PC-9 (cell line): ENCODE measurements at regions not wholly inside any gene's neighbourhood (a gene's known extent, or its start where the extent isn't known, plus 50 kb on each side); places are given as distances from the start of the nearest gene placed in this dataset.

Source experiments
- CTCF ChIP-seq: fragments of 200-600 bp; sonication (generic); conservative IDR thresholded peaks from 2 replicates; pipeline ENCODE4 v1.6.1; 2017; ENCODE audit warnings: mixed run types, antibody characterized with exemption, mild to moderate bottlenecking, moderate library complexity
- EZH2 ChIP-seq: fragments of 200-600 bp; sonication (generic); IDR thresholded peaks from 2 replicates; pipeline ENCODE4 v1.8.0; 2017; ENCODE audit warnings: antibody characterized with exemption, low read depth

DNA sequence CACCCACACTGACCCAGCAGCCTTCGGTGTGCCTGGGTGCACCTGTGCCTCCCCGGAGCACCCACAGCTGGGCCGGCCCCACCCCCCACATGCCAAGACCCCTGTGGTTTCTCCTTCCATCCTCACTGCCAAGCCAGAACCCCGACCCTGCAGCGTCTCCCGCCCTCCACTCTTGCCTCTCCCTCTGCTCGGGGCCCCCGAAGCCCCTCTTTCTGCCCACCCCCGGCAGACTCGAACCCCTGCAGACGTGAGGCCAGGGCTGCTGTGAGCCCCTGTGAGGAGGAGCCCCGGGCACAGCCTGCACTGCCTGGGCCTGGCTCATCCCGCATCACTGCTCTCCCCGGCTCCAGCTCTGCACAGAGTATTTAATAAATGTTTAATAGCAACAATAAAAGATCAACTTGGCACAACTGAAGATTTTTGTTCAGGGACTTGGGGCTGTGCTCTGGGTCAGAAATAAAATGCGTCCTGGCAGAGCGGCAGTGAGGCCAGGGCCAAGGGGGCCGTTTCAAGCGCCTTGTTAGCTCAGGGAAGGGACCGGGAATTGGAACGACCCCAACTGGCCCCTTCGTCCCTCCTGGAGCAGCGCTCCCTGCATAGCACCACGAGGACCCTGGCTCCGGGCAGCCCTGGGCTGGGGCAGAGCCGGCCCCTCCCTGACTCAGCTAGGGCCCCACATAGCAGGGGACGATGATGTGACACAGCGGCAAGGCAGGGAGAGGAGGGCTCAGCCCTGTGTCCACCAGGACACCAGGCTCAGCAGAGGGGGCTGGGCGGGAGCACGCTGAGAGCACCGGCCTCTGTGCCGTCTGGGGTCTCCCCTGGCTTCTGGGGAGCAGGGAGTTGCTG, 520.8 kb downstream of the BRD1 start:
- no peak for TF ChIP-seq CTCF
- no peak for TF ChIP-seq EZH2
